DOHH2 (cell line): ENCODE measurements at regions not wholly inside any gene's neighbourhood (a gene's known extent, or its start where the extent isn't known, plus 50 kb on each side); places are given as distances from the start of the nearest gene placed in this dataset.

Experiments used
- H3F3A ChIP-seq: fragments of 200-600 bp; sonication (generic), shearing (Covaris generic); 2 replicates; pipeline ENCODE4 v1.6.0; 2016; ENCODE audit warnings: antibody characterized with exemption, mild to moderate bottlenecking; ENCODE audit not compliant: control insufficient read depth, insufficient read depth
- H3K27ac ChIP-seq: fragments of 200-600 bp; sonication (generic); 2 replicates; pipeline ENCODE4 v1.5.1; 2014; ENCODE audit warnings: low read depth, mild to moderate bottlenecking, low read length, moderate library complexity
- H3K27me3 ChIP-seq: fragments of 200-600 bp; sonication (generic); 2 replicates; pipeline ENCODE4 v1.6.1; 2014; ENCODE audit warnings: mild to moderate bottlenecking, low read length, mixed read lengths; ENCODE audit not compliant: control insufficient read depth
- H3K36me3 ChIP-seq: fragments of 200-600 bp; sonication (generic); 2 replicates; pipeline ENCODE4 v1.6.1; 2014; ENCODE audit warnings: mild to moderate bottlenecking, low read length, moderate library complexity, mixed read lengths; ENCODE audit not compliant: control insufficient read depth
- H3K4me1 ChIP-seq: fragments of 200-600 bp; sonication (generic); 2 replicates; pipeline ENCODE4 v1.6.1; 2014; ENCODE audit warnings: mild to moderate bottlenecking, low read length, mixed read lengths; ENCODE audit not compliant: control insufficient read depth
- H3K4me2 ChIP-seq: fragments of 200-600 bp; sonication (generic); 2 replicates; pipeline ENCODE4 v1.6.0; 2014; ENCODE audit warnings: mild to moderate bottlenecking, low read length, moderate library complexity
- H3K4me3 ChIP-seq: fragments of 200-600 bp; sonication (generic); 2 replicates; pipeline ENCODE4 v1.5.1; 2014; ENCODE audit warnings: mild to moderate bottlenecking, low read length, mixed read lengths
- H3K79me2 ChIP-seq: fragments of 200-600 bp; sonication (generic); 2 replicates; pipeline ENCODE4 v1.6.1; 2014; ENCODE audit warnings: mild to moderate bottlenecking, low read length, mixed read lengths; ENCODE audit not compliant: control insufficient read depth
- H3K9me2 ChIP-seq: fragments of 200-600 bp; sonication (generic); replicated peaks from 2 replicates; pipeline ENCODE4 v1.6.1; 2014; ENCODE audit warnings: mild to moderate bottlenecking, low read length, mixed read lengths; ENCODE audit not compliant: control insufficient read depth
- H3K9me3 ChIP-seq: fragments of 200-600 bp; sonication (generic); 2 replicates; pipeline ENCODE4 v1.6.1; 2014; ENCODE audit warnings: antibody characterized with exemption, low read length, mixed read lengths; ENCODE audit not compliant: control insufficient read depth, insufficient read depth
- H4K20me1 ChIP-seq: fragments of 200-600 bp; sonication (generic); 2 replicates; pipeline ENCODE4 v1.6.0; 2014; ENCODE audit warnings: low read depth, mild to moderate bottlenecking, antibody characterized with exemption, low read length, moderate library complexity; ENCODE audit not compliant: control insufficient read depth, insufficient read depth
- EZH2phosphoT487 ChIP-seq: fragments of 200-600 bp; sonication (generic); IDR thresholded peaks from 2 replicates; pipeline ENCODE4 v1.6.1; 2017; ENCODE audit warnings: borderline replicate concordance, mild to moderate bottlenecking, antibody characterized with exemption, low read length, moderate library complexity, mixed read lengths
- TF ChIP-seq, protein P1 (sequence below): fragments of 200-600 bp; sonication (generic); IDR thresholded peaks from one replicate; pipeline ENCODE4 v1.5.1; 2014; ENCODE audit warnings: antibody characterized with exemption, mild to moderate bottlenecking, low read depth, low read length; ENCODE audit not compliant: poor library complexity, severe bottlenecking

DNA sequence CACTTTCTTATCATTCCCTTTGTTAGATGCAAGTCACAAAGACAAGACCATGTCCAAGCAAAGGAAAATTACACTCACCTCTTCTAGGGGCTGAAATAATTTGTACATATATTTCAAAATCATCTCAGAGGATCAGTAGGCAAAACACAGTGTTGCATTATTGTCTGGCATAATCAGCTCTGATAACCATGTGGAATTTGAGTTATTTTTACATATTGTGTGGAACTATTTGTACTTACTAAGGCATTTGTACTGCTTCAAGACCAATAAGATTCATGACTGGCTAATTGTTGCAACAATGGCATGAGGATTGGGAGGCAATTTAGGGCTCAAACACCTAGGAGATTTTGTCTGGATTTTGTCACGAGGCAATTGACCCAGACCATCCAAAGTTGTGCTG, 1716.4 kb downstream of the BRINP3 start:
- Histone ChIP-seq H3K79me2 (no peaks in the 10 kb centered on the region), H3K27me3 (no peaks in the 10 kb centered on the region), H3K4me3 (no peak overlapping the region), H3K4me1 (no peaks in the 10 kb centered on the region), H3K9me2 (no peaks in the 10 kb centered on the region), H3K9me3 (no peaks in the 10 kb centered on the region), H3K36me3 (no peaks in the 10 kb centered on the region), H3K27ac (no peak overlapping the region), H3K4me2 (no peak overlapping the region), H4K20me1 (no peaks in the 10 kb centered on the region), H3F3A (no peaks in the 10 kb centered on the region)
- TF ChIP-seq EZH2phosphoT487: no peak
- TF ChIP-seq, protein P1, sequence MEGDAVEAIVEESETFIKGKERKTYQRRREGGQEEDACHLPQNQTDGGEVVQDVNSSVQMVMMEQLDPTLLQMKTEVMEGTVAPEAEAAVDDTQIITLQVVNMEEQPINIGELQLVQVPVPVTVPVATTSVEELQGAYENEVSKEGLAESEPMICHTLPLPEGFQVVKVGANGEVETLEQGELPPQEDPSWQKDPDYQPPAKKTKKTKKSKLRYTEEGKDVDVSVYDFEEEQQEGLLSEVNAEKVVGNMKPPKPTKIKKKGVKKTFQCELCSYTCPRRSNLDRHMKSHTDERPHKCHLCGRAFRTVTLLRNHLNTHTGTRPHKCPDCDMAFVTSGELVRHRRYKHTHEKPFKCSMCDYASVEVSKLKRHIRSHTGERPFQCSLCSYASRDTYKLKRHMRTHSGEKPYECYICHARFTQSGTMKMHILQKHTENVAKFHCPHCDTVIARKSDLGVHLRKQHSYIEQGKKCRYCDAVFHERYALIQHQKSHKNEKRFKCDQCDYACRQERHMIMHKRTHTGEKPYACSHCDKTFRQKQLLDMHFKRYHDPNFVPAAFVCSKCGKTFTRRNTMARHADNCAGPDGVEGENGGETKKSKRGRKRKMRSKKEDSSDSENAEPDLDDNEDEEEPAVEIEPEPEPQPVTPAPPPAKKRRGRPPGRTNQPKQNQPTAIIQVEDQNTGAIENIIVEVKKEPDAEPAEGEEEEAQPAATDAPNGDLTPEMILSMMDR: no peak

DNA sequence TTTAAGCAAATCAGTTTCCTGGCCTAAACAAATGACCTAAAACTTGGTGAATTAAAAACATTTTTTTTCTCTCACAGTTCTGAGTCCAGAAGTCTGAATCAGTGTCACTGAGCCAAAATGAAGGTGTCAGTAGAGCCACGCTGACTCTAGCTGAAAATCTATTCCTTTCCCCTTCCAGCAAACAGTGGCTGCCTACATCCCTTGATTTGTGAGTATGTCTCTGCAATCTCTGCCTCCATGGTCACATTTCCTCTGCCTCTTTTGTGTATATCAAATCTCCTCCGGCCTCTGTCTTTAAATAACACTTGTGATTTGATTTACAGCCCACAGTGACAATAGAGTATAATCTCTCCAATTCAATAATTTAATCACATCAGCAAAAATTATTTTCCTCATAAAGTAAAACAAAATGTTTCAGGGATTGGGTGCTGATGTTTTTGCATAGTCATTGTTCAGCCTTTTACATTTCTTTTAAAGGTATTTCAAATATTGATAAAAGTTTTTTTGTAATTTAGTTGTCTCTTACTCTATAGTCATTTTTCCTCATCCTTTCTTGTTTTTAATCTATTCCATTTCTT, 1715.4 kb downstream of the BRINP3 start:
- no peaks in the 10 kb centered on the region for H3K79me2 ChIP-seq

DNA sequence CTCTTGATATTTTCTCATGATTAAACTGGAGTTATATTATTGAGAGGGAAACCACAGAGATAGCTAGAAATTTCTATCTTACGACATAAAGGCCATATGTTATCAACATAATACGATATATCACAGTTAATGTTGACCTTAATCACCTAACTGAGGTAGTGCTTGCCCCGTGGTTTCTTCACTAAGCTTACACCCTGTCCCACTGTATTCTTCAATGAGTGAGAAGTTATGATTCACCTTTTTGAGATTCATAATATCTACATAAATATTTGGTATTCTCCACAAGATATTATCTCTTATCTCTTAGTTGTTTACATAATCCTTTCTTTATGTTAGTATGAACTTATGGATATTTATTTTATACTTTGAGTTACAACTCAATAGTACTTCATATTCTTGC, 1714.1 kb downstream of the BRINP3 start:
- TF ChIP-seq EZH2phosphoT487: no peak
- TF ChIP-seq, protein P1: no peak
- Histone ChIP-seq H3K36me3 (no peaks in the 10 kb centered on the region), H4K20me1 (no peaks in the 10 kb centered on the region), H3F3A (no peaks in the 10 kb centered on the region), H3K27me3 (no peaks in the 10 kb centered on the region), H3K4me2 (no peak overlapping the region), H3K79me2 (no peaks in the 10 kb centered on the region), H3K9me2 (no peaks in the 10 kb centered on the region), H3K4me1 (no peaks in the 10 kb centered on the region), H3K4me3 (no peak overlapping the region), H3K27ac (no peak overlapping the region), H3K9me3 (no peaks in the 10 kb centered on the region)

More for the DNA sequence above, 1715.4 kb downstream of the BRINP3 start:
- Histone ChIP-seq H3K27me3 (no peaks in the 10 kb centered on the region), H4K20me1 (no peaks in the 10 kb centered on the region), H3K27ac (no peak overlapping the region), H3K4me3 (no peak overlapping the region), H3K4me2 (no peak overlapping the region), H3F3A (no peaks in the 10 kb centered on the region), H3K4me1 (no peaks in the 10 kb centered on the region), H3K36me3 (no peaks in the 10 kb centered on the region), H3K9me3 (no peaks in the 10 kb centered on the region), H3K9me2 (no peaks in the 10 kb centered on the region)
- TF ChIP-seq, protein P1: no peak
- no peak for TF ChIP-seq EZH2phosphoT487

DNA sequence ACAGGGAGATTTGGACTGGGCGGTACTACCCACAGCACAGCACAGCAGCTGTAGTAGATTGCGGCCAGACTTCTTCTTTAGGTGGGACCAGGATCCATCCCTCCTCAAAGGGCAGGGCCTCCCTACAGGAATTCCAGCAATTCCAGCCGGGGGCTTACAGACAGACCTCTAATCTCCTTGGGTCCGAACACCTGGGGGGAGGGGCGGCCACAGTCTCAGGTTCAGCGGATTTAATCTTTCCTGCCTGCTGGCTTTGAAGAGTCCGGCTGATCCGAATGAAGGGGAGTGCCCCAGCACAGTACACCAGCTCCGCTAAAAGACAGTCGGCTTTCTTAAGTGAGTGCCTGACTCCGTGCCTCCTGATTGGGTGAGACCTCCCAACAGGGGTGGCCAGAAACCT, 1708.5 kb downstream of the BRINP3 start:
- Histone ChIP-seq H3K79me2 (no peaks in the 10 kb centered on the region), H3K4me2 (no peak overlapping the region), H3K4me3 (no peak overlapping the region), H3K27ac (no peak overlapping the region), H3K36me3 (no peaks in the 10 kb centered on the region), H4K20me1 (no peaks in the 10 kb centered on the region), H3K4me1 (no peaks in the 10 kb centered on the region), H3F3A (no peaks in the 10 kb centered on the region), H3K9me3 (0 out of 2 replicates have a peak, but pooled peaks cover 3% of the 10 kb centered on the region), H3K9me2 (no peaks in the 10 kb centered on the region), H3K27me3 (no peaks in the 10 kb centered on the region)
- no peak for TF ChIP-seq EZH2phosphoT487
- TF ChIP-seq, protein P1: no peak
